H9 (cell line): ENCODE measurements at regions not wholly inside any gene's neighbourhood (a gene's known extent, or its start where the extent isn't known, plus 50 kb on each side); places are given as distances from the start of the nearest gene placed in this dataset.

Experiments
- DNase-seq: peaks from one replicate; pipeline ENCODE4 v3.0.0-alpha.2; 2017
- H2AFZ ChIP-seq: one replicate; pipeline ENCODE4 v1.6.1; 2013; ENCODE audit warnings: mild to moderate bottlenecking, low read length, control low read depth, moderate library complexity
- H2AK5ac ChIP-seq: 2 replicates; pipeline ENCODE4 v1.6.1; 2013; ENCODE audit warnings: low read length, control low read depth, mixed read lengths; ENCODE audit not compliant: insufficient read length
- H2BK120ac ChIP-seq: one replicate; pipeline ENCODE4 v1.6.1; 2013; ENCODE audit warnings: low read depth, mild to moderate bottlenecking, low read length, control low read depth, inconsistent platforms; ENCODE audit not compliant: poor library complexity, severe bottlenecking
- H2BK12ac ChIP-seq: 2 replicates; pipeline ENCODE4 v1.6.1; 2013; ENCODE audit warnings: low read length, control low read depth, mixed read lengths, low read depth; ENCODE audit not compliant: insufficient read length
- H2BK15ac ChIP-seq: 2 replicates; pipeline ENCODE4 v1.6.1; 2013; ENCODE audit warnings: low read depth, low read length, control low read depth
- H2BK20ac ChIP-seq: one replicate; pipeline ENCODE4 v1.6.1; 2013; ENCODE audit warnings: low read depth, mild to moderate bottlenecking, low read length, control low read depth, inconsistent platforms; ENCODE audit not compliant: poor library complexity, severe bottlenecking
- H2BK5ac ChIP-seq: 2 replicates; pipeline ENCODE4 v1.6.1; 2013; ENCODE audit warnings: low read length, control low read depth, mixed read lengths; ENCODE audit not compliant: insufficient read length
- H3K14ac ChIP-seq: 2 replicates; pipeline ENCODE4 v1.6.1; 2013; ENCODE audit warnings: low read length, control low read depth; ENCODE audit not compliant: insufficient read depth
- H3K18ac ChIP-seq: 2 replicates; pipeline ENCODE4 v1.6.1; 2013; ENCODE audit warnings: low read depth, mild to moderate bottlenecking, mixed read lengths, low read length, control low read depth; ENCODE audit not compliant: insufficient read length
- H3K23ac ChIP-seq: 2 replicates; pipeline ENCODE4 v1.6.1; 2013; ENCODE audit warnings: low read length, control low read depth, mixed read lengths, low read depth; ENCODE audit not compliant: insufficient read length
- H3K23me2 ChIP-seq: 2 replicates; pipeline ENCODE4 v1.6.1; 2013; ENCODE audit warnings: low read depth, mild to moderate bottlenecking, mixed read lengths, low read length, control low read depth; ENCODE audit not compliant: insufficient read length, poor library complexity, severe bottlenecking
- H3K27ac ChIP-seq: 2 replicates; pipeline ENCODE4 v1.5.1; 2013; ENCODE audit warnings: low read length, control low read depth, mixed read lengths, low read depth; ENCODE audit not compliant: insufficient read length
- H3K27me3 ChIP-seq: 2 replicates; pipeline ENCODE4 v1.6.1; 2013; ENCODE audit warnings: low read length, control low read depth, inconsistent platforms; ENCODE audit not compliant: insufficient read depth
- H3K4ac ChIP-seq: 2 replicates; pipeline ENCODE4 v1.6.1; 2013; ENCODE audit warnings: low read depth, mild to moderate bottlenecking, control low read depth, inconsistent platforms, low read length, moderate library complexity
- H3K4me1 ChIP-seq: 2 replicates; pipeline ENCODE4 v1.6.1; 2013; ENCODE audit warnings: low read length, control low read depth, inconsistent platforms; ENCODE audit not compliant: insufficient read depth
- H3K4me2 ChIP-seq: 2 replicates; pipeline ENCODE4 v1.6.1; 2013; ENCODE audit warnings: low read length, control low read depth, mixed read lengths; ENCODE audit not compliant: insufficient read length, insufficient read depth
- H3K56ac ChIP-seq: 2 replicates; pipeline ENCODE4 v1.6.1; 2013; ENCODE audit warnings: low read depth, mild to moderate bottlenecking, mixed read lengths, low read length, control low read depth; ENCODE audit not compliant: insufficient read length
- H3K79me1 ChIP-seq: 2 replicates; pipeline ENCODE4 v1.6.1; 2013; ENCODE audit warnings: low read depth, mild to moderate bottlenecking, moderate library complexity, low read length, control low read depth, inconsistent platforms; ENCODE audit not compliant: insufficient read depth, poor library complexity, severe bottlenecking
- H3K79me2 ChIP-seq: 2 replicates; pipeline ENCODE4 v1.6.1; 2013; ENCODE audit warnings: low read length, control low read depth, inconsistent platforms; ENCODE audit not compliant: insufficient read depth
- H3K9ac ChIP-seq: 2 replicates; pipeline ENCODE4 v1.6.1; 2013; ENCODE audit warnings: low read length, control low read depth, mixed read lengths; ENCODE audit not compliant: insufficient read length; ENCODE audit errors: extremely low read depth
- H3K9me3 ChIP-seq: one replicate; pipeline ENCODE4 v1.6.1; 2013; ENCODE audit warnings: low read depth, low read length, inconsistent platforms; ENCODE audit not compliant: control insufficient read depth
- H3T11ph ChIP-seq: one replicate; pipeline ENCODE4 v1.6.1; 2013; ENCODE audit warnings: mild to moderate bottlenecking, low read length, control low read depth, inconsistent platforms
- H4K20me1 ChIP-seq: one replicate; pipeline ENCODE4 v1.6.1; 2013; ENCODE audit not compliant: control insufficient read depth, insufficient read length, insufficient read depth
- H4K5ac ChIP-seq: 2 replicates; pipeline ENCODE4 v1.6.1; 2013; ENCODE audit warnings: low read depth, mild to moderate bottlenecking, mixed read lengths, low read length, control low read depth; ENCODE audit not compliant: insufficient read length
- H4K8ac ChIP-seq: replicated peaks from 2 replicates; pipeline ENCODE4 v1.6.1; 2013; ENCODE audit warnings: low read length, control low read depth, mixed read lengths, low read depth; ENCODE audit not compliant: insufficient read length
- H4K91ac ChIP-seq: 2 replicates; pipeline ENCODE4 v1.6.1; 2013; ENCODE audit warnings: low read depth, mild to moderate bottlenecking, moderate library complexity, mixed read lengths, low read length, control low read depth; ENCODE audit not compliant: insufficient read length
- H3K27ac Mint-ChIP-seq, 3 experiments: 2 replicates in 2 of 3; 3 replicates in 1 of 3; pipeline ENCODE4 v1.8.0; 2020 to 2021; ENCODE audit warnings: mixed read lengths in 3 of 3, mild to moderate bottlenecking in 1 of 3, moderate library complexity in 1 of 3
- H3K27me3 Mint-ChIP-seq: 2 replicates; pipeline ENCODE4 v1.8.0; 2021; ENCODE audit warnings: low read depth, mild to moderate bottlenecking, moderate library complexity, mixed read lengths
- H3K36me3 Mint-ChIP-seq, 3 experiments: 2 replicates in 2 of 3; 3 replicates in 1 of 3; pipeline ENCODE4 v1.8.0; 2020 to 2021; ENCODE audit warnings: low read depth in 3 of 3, mixed read lengths in 3 of 3; ENCODE audit not compliant: insufficient read depth in 1 of 3
- H3K4me1 Mint-ChIP-seq, 2 experiments: 2 replicates each; pipeline ENCODE4 v1.8.0; 2020; ENCODE audit warnings: mixed read lengths in 2 of 2
- H3K4me3 Mint-ChIP-seq, 2 experiments: 2 replicates in 1 of 2; 3 replicates in 1 of 2; pipeline ENCODE4 v1.8.0; 2020 to 2021; ENCODE audit warnings: mild to moderate bottlenecking in 2 of 2, mixed read lengths in 2 of 2, moderate library complexity in 1 of 2
- H3K9me3 Mint-ChIP-seq, 2 experiments: 2 replicates in 1 of 2; 3 replicates in 1 of 2; pipeline ENCODE4 v1.8.0; 2020; ENCODE audit warnings: mild to moderate bottlenecking in 2 of 2, mixed read lengths in 2 of 2, moderate library complexity in 1 of 2
- CTCF ChIP-seq: fragments of 200-600 bp; sonication (generic); conservative IDR thresholded peaks from 3 replicates; pipeline ENCODE4 v1.8.0; 2021; ENCODE audit warnings: antibody characterized with exemption, mild to moderate bottlenecking
- WGBS: extraction: QIAGEN DNeasy Blood & Tissue Kit; methylation state at CpG from one replicate; pipeline ENCODE4 v1.1.7; 2013; ENCODE audit warnings: missing lambda C conversion rate, low lambda C conversion rate, mixed read lengths; ENCODE audit not compliant: insufficient read length; ENCODE audit errors: extremely low coverage; 5-methylcytosine and 5-hydroxymethylcytosine counted together

GRCh38 chr17:77898521-77899434 lies 59.7 kb upstream of the TNRC6C start:
- H3K9ac ChIP-seq, result no peak overlapping the region
- H3K4me1 ChIP-seq, result no peaks in the 10 kb centered on the region
- no peak overlapping the region for H2AK5ac ChIP-seq
- Mint-ChIP-seq H3K4me1 (peaks cover 3 to 9% of the 10 kb centered on the region in 2 experiments; a peak in 3 of 4 replicates), H3K4me3 (no peak overlapping the region), H3K36me3 (no peaks in the 10 kb centered on the region; a peak in 1 of 7 replicates), H3K27me3 (peaks cover 3% of the 10 kb centered on the region), H3K9me3 (no peaks in the 10 kb centered on the region), H3K27ac (no peak overlapping the region)
- H2BK20ac ChIP-seq, result no peak overlapping the region
- no peak overlapping the region for H3K56ac ChIP-seq
- no peak overlapping the region for H3K18ac ChIP-seq
- H3K27ac ChIP-seq, result no peak overlapping the region
- H2BK15ac ChIP-seq, result no peak overlapping the region
- no peak overlapping the region for H3K4me2 ChIP-seq
- no peaks in the 10 kb centered on the region for H3K79me1 ChIP-seq
- no peaks in the 10 kb centered on the region for H3K79me2 ChIP-seq
- no peak overlapping the region for H2BK120ac ChIP-seq
- no peak overlapping the region for H4K91ac ChIP-seq
- H3T11ph ChIP-seq, result no peak overlapping the region
- no CpG with 5 or more reads among the region's 18 CpGs for WGBS
- DNase-seq, result no peak
- no peak overlapping the region for H4K8ac ChIP-seq
- no peaks in the 10 kb centered on the region for H3K23me2 ChIP-seq
- H3K4ac ChIP-seq, result no peak overlapping the region
- no peak for TF ChIP-seq CTCF
- no peak overlapping the region for H2AFZ ChIP-seq
- no peak overlapping the region for H2BK5ac ChIP-seq
- H3K23ac ChIP-seq, result no peak overlapping the region
- H3K27me3 ChIP-seq, result no peaks in the 10 kb centered on the region
- H3K9me3 ChIP-seq, result no peaks in the 10 kb centered on the region
- H4K20me1 ChIP-seq, result no peaks in the 10 kb centered on the region
- H2BK12ac ChIP-seq, result no peak overlapping the region
- no peak overlapping the region for H3K14ac ChIP-seq
- H4K5ac ChIP-seq, result no peak overlapping the region
